ENCODE measurements at regions not wholly inside any gene's neighbourhood (a gene's known extent, or its start where the extent isn't known, plus 50 kb on each side); places are given as distances from the start of the nearest gene placed in this dataset.

GRCh38 chr7:67422601-67423000 is 426.0 kb downstream of the TYW1 start:
- H3K4me1 ChIP-seq (ENCODE audit: insufficient read depth, low read length, poor library complexity, severe bottlenecking) = peaks cover 3% of the 10 kb centered on the region
- TF ChIP-seq CTCF (conservative IDR thresholded peaks at IDR 0.05; ENCODE audit: low read depth, low read length) (no peak), EZH2 (IDR thresholded peaks at IDR 0.05; ENCODE audit: borderline replicate concordance, low read depth, low read length, poor library complexity, severe bottlenecking) (no peak)
- no peak overlapping the region for H3K27ac ChIP-seq (ENCODE audit: low read depth, low read length, poor library complexity, severe bottlenecking)
- H3K36me3 ChIP-seq (ENCODE audit: insufficient read depth, low read length, poor library complexity, severe bottlenecking) = no peaks in the 10 kb centered on the region
- ChIA-PET CTCF (no interaction called here), POLR2A (ENCODE audit: low non-redundant PET) (no interaction called here)
- no peaks in the 10 kb centered on the region for H3K9me3 ChIP-seq (ENCODE audit: low read depth, low read length, poor library complexity, severe bottlenecking)
- H3K4me3 ChIP-seq (ENCODE audit: low read depth, low read length, poor library complexity, severe bottlenecking) = no peak overlapping the region
- no peak for DNase-seq (ENCODE audit: low spot score)
- intact Hi-C loops (cut with micrococcal nuclease; ENCODE audit: unreplicated experiment) = no loop called here
- no TSS peak for BruUV-seq (replicated peaks)
- no peaks in the 10 kb centered on the region for H3K27me3 ChIP-seq (replicated peaks; ENCODE audit: insufficient read depth, low read depth, low read length, poor library complexity)

GRCh38 chr7:67423065-67423464 is 426.4 kb downstream of the TYW1 start:
- H3K4me1 ChIP-seq (ENCODE audit: insufficient read depth, low read length, poor library complexity, severe bottlenecking) = peaks cover 3% of the 10 kb centered on the region
- BruUV-seq (replicated peaks) = no TSS peak
- H3K27me3 ChIP-seq (replicated peaks; ENCODE audit: insufficient read depth, low read depth, low read length, poor library complexity) = no peaks in the 10 kb centered on the region
- POLR2A ChIA-PET (ENCODE audit: low non-redundant PET) = no interaction called here
- DNase-seq (ENCODE audit: low spot score) = peak; percentile 69
- no peaks in the 10 kb centered on the region for H3K9me3 ChIP-seq (ENCODE audit: low read depth, low read length, poor library complexity, severe bottlenecking)
- no peak for TF ChIP-seq CTCF (conservative IDR thresholded peaks at IDR 0.05; ENCODE audit: low read depth, low read length)
- no peak for TF ChIP-seq EZH2 (IDR thresholded peaks at IDR 0.05; ENCODE audit: borderline replicate concordance, low read depth, low read length, poor library complexity, severe bottlenecking)
- intact Hi-C loops (cut with micrococcal nuclease; ENCODE audit: unreplicated experiment) = no loop called here
- no peaks in the 10 kb centered on the region for H3K36me3 ChIP-seq (ENCODE audit: insufficient read depth, low read length, poor library complexity, severe bottlenecking)
- CTCF ChIA-PET = no interaction called here
- peak overlapping the region; percentile 13 for H3K27ac ChIP-seq (ENCODE audit: low read depth, low read length, poor library complexity, severe bottlenecking)
- H3K4me3 ChIP-seq (ENCODE audit: low read depth, low read length, poor library complexity, severe bottlenecking) = no peak overlapping the region

DNA sequence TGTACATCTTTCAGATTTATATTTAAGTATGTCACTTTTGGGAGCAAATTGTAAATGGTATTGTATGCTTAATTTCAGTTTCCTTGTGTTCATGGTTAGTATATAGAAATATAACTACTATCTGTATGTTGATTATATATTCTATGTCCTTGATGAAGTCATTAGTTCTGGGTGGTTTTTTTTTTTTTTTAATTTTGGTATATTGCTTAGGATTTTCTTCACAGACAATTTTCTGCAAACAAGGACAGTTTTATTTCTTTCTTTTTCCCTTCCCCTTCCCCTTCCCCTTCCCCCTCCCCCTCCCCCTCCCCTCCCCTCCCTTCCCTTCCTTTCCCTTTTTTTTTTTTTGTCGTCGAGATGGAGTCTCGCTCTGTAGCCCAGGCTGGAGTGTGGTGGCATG is 430.0 kb downstream of the TYW1 start:
- intact Hi-C loops (cut with micrococcal nuclease; ENCODE audit: unreplicated experiment) = no loop called here

More for the DNA sequence above, 430.0 kb downstream of the TYW1 start:
- H3K4me3 ChIP-seq (ENCODE audit: low read depth, low read length, poor library complexity, severe bottlenecking) = no peak overlapping the region
- no peaks in the 10 kb centered on the region for H3K27me3 ChIP-seq (replicated peaks; ENCODE audit: insufficient read depth, low read depth, low read length, poor library complexity)
- POLR2A ChIA-PET (ENCODE audit: low non-redundant PET) = no interaction called here
- no peaks in the 10 kb centered on the region for H3K36me3 ChIP-seq (ENCODE audit: insufficient read depth, low read length, poor library complexity, severe bottlenecking)
- TF ChIP-seq EZH2 (IDR thresholded peaks at IDR 0.05; ENCODE audit: borderline replicate concordance, low read depth, low read length, poor library complexity, severe bottlenecking) (no peak), CTCF (conservative IDR thresholded peaks at IDR 0.05; ENCODE audit: low read depth, low read length) (no peak)
- peaks cover 3% of the 10 kb centered on the region for H3K4me1 ChIP-seq (ENCODE audit: insufficient read depth, low read length, poor library complexity, severe bottlenecking)
- no peaks in the 10 kb centered on the region for H3K9me3 ChIP-seq (ENCODE audit: low read depth, low read length, poor library complexity, severe bottlenecking)
- DNase-seq (ENCODE audit: low spot score) = no peak
- BruUV-seq (replicated peaks) = no TSS peak
- CTCF ChIA-PET = no interaction called here
- no peak overlapping the region for H3K27ac ChIP-seq (ENCODE audit: low read depth, low read length, poor library complexity, severe bottlenecking)

Data from A673 (cell line).